HEK293 (cell line): ENCODE measurements at regions not wholly inside any gene's neighbourhood (a gene's known extent, or its start where the extent isn't known, plus 50 kb on each side); places are given as distances from the start of the nearest gene placed in this dataset.

Experiments used
- CTCF ChIA-PET: fragments of 350-600 bp; formaldehyde crosslinking; extraction: SDS; loops from one replicate; lab custom pipeline; 2021; ENCODE audit warnings: antibody characterized with exemption; lab: Yijun Ruan, JAX
- POLR2A ChIA-PET: fragments of 300-600 bp; formaldehyde crosslinking; extraction: SDS; loops from one replicate; lab custom pipeline; 2020; ENCODE audit warnings: antibody characterized with exemption, inconsistent platforms; lab: Yijun Ruan, JAX
- H3K27ac ChIP-seq: fragments of 200-500 bp; sonication (Bioruptor generic); 2 replicates; pipeline ENCODE4 v1.5.1; 2014; ENCODE audit warnings: low read depth, low read length, control low read depth, inconsistent platforms; ENCODE audit errors: extremely low read depth
- H3K36me3 ChIP-seq, 2 experiments: fragments of 200-500 bp in 1 of 2; sonication (Bioruptor generic) in 1 of 2; 1 replicate in 1 of 2; 2 replicates in 1 of 2; pipeline ENCODE4 v1.5.1; 2014 to 2017; ENCODE audit warnings: inconsistent platforms in 2 of 2, low read length in 2 of 2; ENCODE audit not compliant: control insufficient read depth in 2 of 2, insufficient read depth in 1 of 2
- H3K4me1 ChIP-seq: fragments of 200-500 bp; sonication (Bioruptor generic); 2 replicates; pipeline ENCODE4 v1.5.1; 2014; ENCODE audit warnings: mild to moderate bottlenecking, low read length, inconsistent platforms; ENCODE audit not compliant: control insufficient read depth, insufficient read depth
- H3K4me3 ChIP-seq: 2 replicates; pipeline ENCODE4 v1.5.1; 2011; ENCODE audit warnings: low read depth, mild to moderate bottlenecking, control low read depth, low read length, moderate library complexity
- H3K9me3 ChIP-seq: fragments of 200-500 bp; sonication (Bioruptor generic); 2 replicates; pipeline ENCODE4 v1.5.1; 2014; ENCODE audit warnings: low read depth, low read length, inconsistent platforms; ENCODE audit not compliant: control insufficient read depth, insufficient read depth
- CTCF ChIP-seq: fragments of 450-650 bp; formaldehyde crosslinking; IDR thresholded peaks from 2 replicates; pipeline ENCODE4 v1.5.1; 2016; ENCODE audit warnings: missing biosample characterization, missing genetic modification characterization
- GLIS1 ChIP-seq: fragments of 450-650 bp; formaldehyde crosslinking; IDR thresholded peaks from 2 replicates; pipeline ENCODE4 v1.5.1; 2016; ENCODE audit warnings: missing biosample characterization, missing genetic modification characterization
- HOXD13 ChIP-seq: sonication (generic); formaldehyde crosslinking; IDR thresholded peaks from 2 replicates; pipeline ENCODE4 v1.8.0; 2022; ENCODE audit warnings: missing genetic modification reagents, borderline replicate concordance
- SETDB1 ChIP-seq: IDR thresholded peaks from one replicate; pipeline ENCODE4 v1.6.1; 2017; ENCODE audit warnings: mild to moderate bottlenecking, low read length, moderate library complexity, mixed read lengths; ENCODE audit not compliant: insufficient read length
- SP7 ChIP-seq: fragments of 450-650 bp; formaldehyde crosslinking; IDR thresholded peaks from 2 replicates; pipeline ENCODE4 v1.5.1; 2016; ENCODE audit warnings: missing biosample characterization, missing genetic modification characterization
- ZBTB1 ChIP-seq: fragments of 450-650 bp; formaldehyde crosslinking; IDR thresholded peaks from 2 replicates; pipeline ENCODE4 v1.5.1; 2016; ENCODE audit warnings: missing biosample characterization, missing genetic modification characterization
- ZBTB10 ChIP-seq: fragments of 450-650 bp; formaldehyde crosslinking; IDR thresholded peaks from 2 replicates; pipeline ENCODE4 v1.5.1; 2016; ENCODE audit warnings: missing biosample characterization, missing genetic modification characterization
- ZBTB17 ChIP-seq: fragments of 450-650 bp; formaldehyde crosslinking; IDR thresholded peaks from 2 replicates; pipeline ENCODE4 v1.5.1; 2016; ENCODE audit warnings: missing biosample characterization, missing genetic modification characterization
- ZBTB48 ChIP-seq: fragments of 450-650 bp; formaldehyde crosslinking; IDR thresholded peaks from 2 replicates; pipeline ENCODE4 v1.5.1; 2016; ENCODE audit warnings: missing biosample characterization, missing genetic modification characterization
- ZFHX2 ChIP-seq: fragments of 450-650 bp; formaldehyde crosslinking; conservative IDR thresholded peaks from 2 replicates; pipeline ENCODE4 v1.5.1; 2016; ENCODE audit warnings: missing biosample characterization, missing genetic modification characterization
- ZFP37 ChIP-seq: fragments of 450-650 bp; formaldehyde crosslinking; IDR thresholded peaks from 2 replicates; pipeline ENCODE4 v1.5.1; 2016; ENCODE audit warnings: missing biosample characterization, missing genetic modification characterization
- ZNF214 ChIP-seq: fragments of 450-650 bp; formaldehyde crosslinking; IDR thresholded peaks from 2 replicates; pipeline ENCODE4 v1.5.1; 2017; ENCODE audit warnings: missing biosample characterization, mild to moderate bottlenecking, missing genetic modification characterization, borderline replicate concordance
- ZNF510 ChIP-seq: fragments of 450-650 bp; formaldehyde crosslinking; IDR thresholded peaks from 2 replicates; pipeline ENCODE4 v1.5.1; 2018; ENCODE audit warnings: mild to moderate bottlenecking, missing genetic modification characterization, missing biosample characterization; ENCODE audit not compliant: insufficient replicate concordance
- ZNF514 ChIP-seq: fragments of 450-650 bp; formaldehyde crosslinking; IDR thresholded peaks from 2 replicates; pipeline ENCODE4 v1.5.1; 2016; ENCODE audit warnings: missing biosample characterization, missing genetic modification characterization
- ZNF623 ChIP-seq: fragments of 450-650 bp; formaldehyde crosslinking; IDR thresholded peaks from 2 replicates; pipeline ENCODE4 v1.5.1; 2016; ENCODE audit warnings: missing biosample characterization, missing genetic modification characterization
- ZNF654 ChIP-seq: fragments of 450-650 bp; formaldehyde crosslinking; IDR thresholded peaks from 2 replicates; pipeline ENCODE4 v1.5.1; 2016; ENCODE audit warnings: low read depth, missing biosample characterization, missing genetic modification characterization
- ZNF660 ChIP-seq: fragments of 450-650 bp; IDR thresholded peaks from 2 replicates; pipeline ENCODE4 v1.5.1; 2018; ENCODE audit warnings: missing biosample characterization, mild to moderate bottlenecking, missing genetic modification characterization
- ZNF701 ChIP-seq: fragments of 450-650 bp; formaldehyde crosslinking; IDR thresholded peaks from 2 replicates; pipeline ENCODE4 v1.5.1; 2016; ENCODE audit warnings: missing biosample characterization, missing genetic modification characterization
- ZNF830 ChIP-seq: fragments of 450-650 bp; IDR thresholded peaks from 2 replicates; pipeline ENCODE4 v1.5.0; 2018; ENCODE audit warnings: missing biosample characterization, missing genetic modification characterization, low read depth, mild to moderate bottlenecking, moderate library complexity
- ZSCAN16 ChIP-seq: fragments of 450-650 bp; formaldehyde crosslinking; IDR thresholded peaks from 2 replicates; pipeline ENCODE4 v1.5.1; 2016; ENCODE audit warnings: missing biosample characterization, missing genetic modification characterization
- TF ChIP-seq, protein P1 (sequence below): fragments of 450-650 bp; formaldehyde crosslinking; IDR thresholded peaks from 2 replicates; pipeline ENCODE4 v1.5.1; 2016; ENCODE audit warnings: missing biosample characterization, missing genetic modification characterization

DNA sequence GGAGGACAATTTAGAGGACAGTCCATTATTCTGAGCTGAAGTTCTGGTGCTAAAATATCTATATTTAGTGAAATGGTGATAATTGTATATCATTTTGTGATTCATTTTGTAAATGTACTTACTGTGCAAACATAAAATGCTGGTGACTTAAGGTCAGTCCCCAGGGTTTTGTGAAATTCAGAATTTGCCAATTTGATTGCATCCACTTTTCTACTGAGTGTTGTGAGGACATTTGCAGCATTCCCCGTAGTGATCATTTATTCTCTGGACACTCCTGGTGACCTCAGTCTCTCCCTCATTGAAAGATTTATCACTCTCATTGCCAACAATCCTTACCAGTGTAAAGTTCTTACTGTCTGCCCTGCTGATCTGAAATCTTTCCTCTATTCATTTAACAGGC is 98.2 kb downstream of the SOCS6 start:
- TF ChIP-seq, protein P1, sequence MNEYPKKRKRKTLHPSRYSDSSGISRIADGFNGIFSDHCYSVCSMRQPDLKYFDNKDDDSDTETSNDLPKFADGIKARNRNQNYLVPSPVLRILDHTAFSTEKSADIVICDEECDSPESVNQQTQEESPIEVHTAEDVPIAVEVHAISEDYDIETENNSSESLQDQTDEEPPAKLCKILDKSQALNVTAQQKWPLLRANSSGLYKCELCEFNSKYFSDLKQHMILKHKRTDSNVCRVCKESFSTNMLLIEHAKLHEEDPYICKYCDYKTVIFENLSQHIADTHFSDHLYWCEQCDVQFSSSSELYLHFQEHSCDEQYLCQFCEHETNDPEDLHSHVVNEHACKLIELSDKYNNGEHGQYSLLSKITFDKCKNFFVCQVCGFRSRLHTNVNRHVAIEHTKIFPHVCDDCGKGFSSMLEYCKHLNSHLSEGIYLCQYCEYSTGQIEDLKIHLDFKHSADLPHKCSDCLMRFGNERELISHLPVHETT: no peak
- TF ChIP-seq ZNF660 (tag by site-specific recombination): no peak
- no peak for TF ChIP-seq ZNF654
- no peak for TF ChIP-seq ZFHX2 (tag by site-specific recombination)
- no peak for TF ChIP-seq ZNF830 (tag by site-specific recombination)
- TF ChIP-seq ZNF510 (tag by site-specific recombination): no peak
- no peak for TF ChIP-seq ZBTB48 (tag by site-specific recombination)
- no peak for TF ChIP-seq ZBTB1 (tag by site-specific recombination)
- no peak for TF ChIP-seq SETDB1
- TF ChIP-seq ZSCAN16 (tag by site-specific recombination): no peak
- TF ChIP-seq ZFP37 (tag by site-specific recombination): no peak
- no peaks in the 10 kb centered on the region for H3K9me3 ChIP-seq
- ChIA-PET POLR2A (interaction anchor here (1.4 kb wide), 1 partner anchor 35 kb away, joined by 3 read pairs; no protein-coding TSS in a partner anchor), CTCF (interaction anchor here (0.6 kb wide), 1 partner anchor 191 kb away, joined by 3 read pairs; no protein-coding TSS in a partner anchor)
- H3K4me3 ChIP-seq: no peak overlapping the region
- peaks cover 4% of the 10 kb centered on the region for H3K4me1 ChIP-seq
- no peaks in the 10 kb centered on the region for H3K36me3 ChIP-seq
- no peak overlapping the region for H3K27ac ChIP-seq

GRCh38 chr18:70386582-70386981 is 97.7 kb downstream of the SOCS6 start:
- Histone ChIP-seq H3K9me3 (no peaks in the 10 kb centered on the region), H3K4me1 (peaks cover 4% of the 10 kb centered on the region), H3K27ac (no peak overlapping the region), H3K4me3 (no peak overlapping the region), H3K36me3 (no peaks in the 10 kb centered on the region)
- no peak for TF ChIP-seq ZNF514 (tag by site-specific recombination)
- CTCF ChIA-PET: interaction anchor here (0.6 kb wide), 1 partner anchor 191 kb away, joined by 3 read pairs; no protein-coding TSS in a partner anchor
- POLR2A ChIA-PET: interaction anchor here (1.4 kb wide), 1 partner anchor 35 kb away, joined by 3 read pairs; no protein-coding TSS in a partner anchor

GRCh38 chr18:70385474-70385873 is 96.6 kb downstream of the SOCS6 start:
- Histone ChIP-seq H3K4me3 (no peak overlapping the region), H3K4me1 (peaks cover 4% of the 10 kb centered on the region), H3K27ac (no peak overlapping the region), H3K36me3 (no peaks in the 10 kb centered on the region), H3K9me3 (no peaks in the 10 kb centered on the region)
- ChIA-PET POLR2A (no interaction called here), CTCF (interaction anchor here (1.0 kb wide), 1 partner anchor 69 kb away, joined by 4 read pairs; no protein-coding TSS in a partner anchor)
- TF ChIP-seq, protein P1: no peak
- TF ChIP-seq ZNF701 (tag by site-specific recombination) (no peak), ZNF214 (tag by site-specific recombination) (no peak)

GRCh38 chr18:70384181-70384790 is 95.4 kb downstream of the SOCS6 start:
- H3K4me1 ChIP-seq: peaks cover 4% of the 10 kb centered on the region
- no peak overlapping the region for H3K27ac ChIP-seq
- H3K9me3 ChIP-seq: no peaks in the 10 kb centered on the region
- no peaks in the 10 kb centered on the region for H3K36me3 ChIP-seq
- POLR2A ChIA-PET: interaction anchor here (1.0 kb wide), 1 partner anchor 11 kb away, joined by 5 read pairs; no protein-coding TSS in a partner anchor
- CTCF ChIA-PET: interaction anchor here (1.0 to 1.3 kb wide), 2 partner anchors 50 to 71 kb away, joined by 4 to 5 read pairs; no protein-coding TSS in a partner anchor
- no peak overlapping the region for H3K4me3 ChIP-seq
- TF ChIP-seq SP7 (tag by site-specific recombination): peak; percentile 54
- no peak for TF ChIP-seq CTCF (tag by site-specific recombination)
- peak; percentile 35; the same call in 1 of the 2 replicates for TF ChIP-seq ZBTB17 (tag by site-specific recombination)
- TF ChIP-seq ZBTB10 (tag by site-specific recombination): 0 out of 2 replicates have a peak, but pooled peaks have one; percentile 23
- TF ChIP-seq GLIS1 (tag by site-specific recombination): peak; percentile 18; the same call in 1 of the 2 replicates
- TF ChIP-seq ZNF623: no peak
- no peak for TF ChIP-seq HOXD13 (CRISPR knock-in tag)
